Heart left ventricle (tissue), 13 donors: ENCODE measurements at regions not wholly inside any gene's neighbourhood (a gene's known extent, or its start where the extent isn't known, plus 50 kb on each side); places are given as distances from the start of the nearest gene placed in this dataset.

Experiments
- POLR2A ChIP-seq, 2 donors: fragments of 450-650 bp; IDR thresholded peaks; one replicate each; pipeline ENCODE4 v1.6.1; 2017; ENCODE audit warnings: antibody characterized with exemption in 2 of 2, mild to moderate bottlenecking in 2 of 2, moderate library complexity in 2 of 2
- TF ChIP-seq, protein P1 (sequence below), 12 donors: fragments of 200-600 bp; sonication (generic) in 4 of 12; IDR thresholded peaks; one replicate each; pipeline versions ENCODE4 v1.5.0 to v1.8.0; 2018 to 2022; ENCODE audit warnings: antibody characterized with exemption in 12 of 12, mild to moderate bottlenecking in 5 of 12
- donor health status: ischemic (EF 13 %, LVEDD 7.1; RV severe dilation, severe dysfunction).
- donor health status: DM: no; HTN: yes; CAD: no.
- donor health status: DM: no; HTN: no; CAD: no.
- donor health status: ischemic (EF 25% LVEDD 6.9; RV normal size, moderate dysfunction).
- donor health status: ischemic (EF 25% LVEDD 5.7; RV mildly dilated, moderate dysfunction).
- donor health status: ischemic (EF 35%, LVEDD 5.7; RV mildly dilated, moderate dysfunction).
- donor health status: nonischemic (EF 11% LVEDD 7.7; RV severe dilation, severe dysfunction).
- donor health status: DM: yes; HTN: yes; CAD: no.
- donor health status: PGD.
- donor health status: ischemic (EF 29% LVEDD 5.4; RV normal size, mild dysfunction).
- donor health status: nonischemic (EF 23%, LVEDD 6.1; RV moderate dilation, normal function).

GRCh38 chr2:2942906-2943305 is 434.7 kb downstream of the EIPR1 start:
- TF ChIP-seq, protein P1, sequence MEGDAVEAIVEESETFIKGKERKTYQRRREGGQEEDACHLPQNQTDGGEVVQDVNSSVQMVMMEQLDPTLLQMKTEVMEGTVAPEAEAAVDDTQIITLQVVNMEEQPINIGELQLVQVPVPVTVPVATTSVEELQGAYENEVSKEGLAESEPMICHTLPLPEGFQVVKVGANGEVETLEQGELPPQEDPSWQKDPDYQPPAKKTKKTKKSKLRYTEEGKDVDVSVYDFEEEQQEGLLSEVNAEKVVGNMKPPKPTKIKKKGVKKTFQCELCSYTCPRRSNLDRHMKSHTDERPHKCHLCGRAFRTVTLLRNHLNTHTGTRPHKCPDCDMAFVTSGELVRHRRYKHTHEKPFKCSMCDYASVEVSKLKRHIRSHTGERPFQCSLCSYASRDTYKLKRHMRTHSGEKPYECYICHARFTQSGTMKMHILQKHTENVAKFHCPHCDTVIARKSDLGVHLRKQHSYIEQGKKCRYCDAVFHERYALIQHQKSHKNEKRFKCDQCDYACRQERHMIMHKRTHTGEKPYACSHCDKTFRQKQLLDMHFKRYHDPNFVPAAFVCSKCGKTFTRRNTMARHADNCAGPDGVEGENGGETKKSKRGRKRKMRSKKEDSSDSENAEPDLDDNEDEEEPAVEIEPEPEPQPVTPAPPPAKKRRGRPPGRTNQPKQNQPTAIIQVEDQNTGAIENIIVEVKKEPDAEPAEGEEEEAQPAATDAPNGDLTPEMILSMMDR (IDR thresholded peaks at IDR 0.05), result no peak
- no peak for TF ChIP-seq POLR2A (IDR thresholded peaks at IDR 0.05)
